Peyer's patch (tissue), 4 donors: ENCODE measurements at regions not wholly inside any gene's neighbourhood (a gene's known extent, or its start where the extent isn't known, plus 50 kb on each side); places are given as distances from the start of the nearest gene placed in this dataset.

Experiments used
- DNase-seq, 3 donors: peaks; one replicate each; pipeline ENCODE4 v3.0.0-alpha.2; 2017 to 2019
- H3K27ac ChIP-seq, 4 donors: fragments of 200-600 bp; sonication (generic); one replicate each; pipeline ENCODE4 v1.5.1; 2016 to 2019
- H3K27me3 ChIP-seq, 2 donors: fragments of 200-600 bp; sonication (generic); one replicate each; pipeline ENCODE4 v1.5.1; 2019
- H3K36me3 ChIP-seq, 3 donors: fragments of 200-600 bp; sonication (generic); one replicate each; pipeline ENCODE4 v1.5.1; 2016 to 2019
- H3K4me1 ChIP-seq, 4 donors: fragments of 200-600 bp; sonication (generic); one replicate each; pipeline ENCODE4 v1.5.1; 2016 to 2019
- H3K4me3 ChIP-seq, 4 donors: fragments of 200-600 bp; sonication (generic); 1 replicate in 3 of 4; 2 replicates in 1 of 4; pipeline ENCODE4 v1.5.1; 2016 to 2019; ENCODE audit warnings: mild to moderate bottlenecking in 1 of 4
- H3K9me3 ChIP-seq, 4 donors: fragments of 200-600 bp; sonication (generic); one replicate each; pipeline ENCODE4 v1.5.1; 2016 to 2019; ENCODE audit warnings: mild to moderate bottlenecking in 1 of 4
- CTCF ChIP-seq, 6 experiments: fragments of 450-650 bp in 4 of 6; fragments of 200-600 bp in 2 of 6; sonication (generic) in 1 of 6; IDR thresholded peaks; one replicate each; pipeline ENCODE4 v1.5.1; 2017 to 2019; ENCODE audit warnings: antibody characterized with exemption in 6 of 6, mild to moderate bottlenecking in 3 of 6, moderate library complexity in 1 of 6
- POLR2A ChIP-seq, 2 donors: fragments of 450-650 bp; IDR thresholded peaks; one replicate each; pipeline ENCODE4 v1.5.1; 2017; ENCODE audit warnings: antibody characterized with exemption in 2 of 2, mild to moderate bottlenecking in 2 of 2, moderate library complexity in 2 of 2

GRCh38 chr3:166669781-166670180 is 710.3 kb downstream of the ZBBX start:
- H3K4me3 ChIP-seq, result no peak overlapping the region
- H3K4me1 ChIP-seq, result no peaks in the 10 kb centered on the region
- TF ChIP-seq POLR2A (IDR thresholded peaks at IDR 0.05) (no peak), CTCF (IDR thresholded peaks at IDR 0.05) (no peak)
- no peak for DNase-seq
- H3K27ac ChIP-seq, result no peak overlapping the region
- no peaks in the 10 kb centered on the region for H3K9me3 ChIP-seq
- H3K36me3 ChIP-seq, result no peaks in the 10 kb centered on the region
- H3K27me3 ChIP-seq, result no peaks in the 10 kb centered on the region

DNA sequence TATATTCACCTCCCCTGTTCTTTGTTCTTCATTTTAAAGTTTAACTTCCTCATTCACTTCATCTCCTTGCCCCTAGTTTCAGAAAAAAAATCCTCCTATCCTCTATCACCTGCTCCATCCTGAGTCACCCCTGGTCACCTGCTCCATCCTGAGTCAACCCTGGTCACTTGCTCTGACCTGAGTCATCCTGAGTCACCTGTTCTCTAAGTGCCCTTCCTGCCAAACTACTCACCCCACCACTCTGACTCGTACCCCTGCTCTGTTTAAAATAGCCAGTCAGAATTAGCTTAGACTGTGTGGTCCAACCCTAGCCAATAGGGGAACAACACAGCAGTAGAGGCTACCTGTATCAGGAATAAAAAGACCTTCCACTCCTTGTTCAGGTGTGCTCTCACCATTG is 716.9 kb downstream of the ZBBX start:
- Histone ChIP-seq H3K4me1 (no peaks in the 10 kb centered on the region), H3K4me3 (no peak overlapping the region), H3K27ac (no peak overlapping the region), H3K27me3 (no peaks in the 10 kb centered on the region), H3K9me3 (no peaks in the 10 kb centered on the region), H3K36me3 (no peaks in the 10 kb centered on the region)
- DNase-seq, result no peak
- TF ChIP-seq CTCF (IDR thresholded peaks at IDR 0.05), result no peak

GRCh38 chr3:166661621-166662020 is 718.5 kb downstream of the ZBBX start:
- TF ChIP-seq POLR2A (IDR thresholded peaks at IDR 0.05) (no peak), CTCF (IDR thresholded peaks at IDR 0.05) (no peak)
- no peaks in the 10 kb centered on the region for H3K4me1 ChIP-seq

DNA sequence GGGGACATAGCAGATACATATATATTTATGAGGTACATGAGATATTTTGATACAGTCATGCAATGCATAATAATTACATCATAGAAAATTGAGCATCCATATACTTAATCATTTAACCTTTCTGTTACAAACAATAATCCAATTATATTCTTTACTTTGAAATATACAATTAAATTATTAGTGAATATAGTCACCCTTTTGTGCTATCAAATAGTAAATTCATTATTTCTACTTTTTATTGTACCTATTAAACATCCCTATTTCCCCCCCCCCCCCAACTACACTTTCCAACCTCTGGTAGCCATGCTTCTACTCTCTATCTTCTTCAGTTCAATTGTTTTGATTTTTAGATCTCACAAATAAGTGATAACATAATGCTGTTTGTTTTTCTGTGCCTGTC is 719.1 kb downstream of the ZBBX start:
- DNase-seq, result no peak
- H3K4me3 ChIP-seq, result no peak overlapping the region
- no peaks in the 10 kb centered on the region for H3K4me1 ChIP-seq
- no peaks in the 10 kb centered on the region for H3K36me3 ChIP-seq
- H3K27ac ChIP-seq, result no peak overlapping the region
- no peaks in the 10 kb centered on the region for H3K27me3 ChIP-seq
- H3K9me3 ChIP-seq, result no peaks in the 10 kb centered on the region
- TF ChIP-seq POLR2A (IDR thresholded peaks at IDR 0.05), result no peak
- no peak for TF ChIP-seq CTCF (IDR thresholded peaks at IDR 0.05)

More at GRCh38 chr3:166661621-166662020, 718.5 kb downstream of the ZBBX start:
- H3K27me3 ChIP-seq, result no peaks in the 10 kb centered on the region
- H3K27ac ChIP-seq, result no peak overlapping the region
- no peak overlapping the region for H3K4me3 ChIP-seq
- no peak for DNase-seq
- no peaks in the 10 kb centered on the region for H3K9me3 ChIP-seq
- H3K36me3 ChIP-seq, result no peaks in the 10 kb centered on the region

DNA sequence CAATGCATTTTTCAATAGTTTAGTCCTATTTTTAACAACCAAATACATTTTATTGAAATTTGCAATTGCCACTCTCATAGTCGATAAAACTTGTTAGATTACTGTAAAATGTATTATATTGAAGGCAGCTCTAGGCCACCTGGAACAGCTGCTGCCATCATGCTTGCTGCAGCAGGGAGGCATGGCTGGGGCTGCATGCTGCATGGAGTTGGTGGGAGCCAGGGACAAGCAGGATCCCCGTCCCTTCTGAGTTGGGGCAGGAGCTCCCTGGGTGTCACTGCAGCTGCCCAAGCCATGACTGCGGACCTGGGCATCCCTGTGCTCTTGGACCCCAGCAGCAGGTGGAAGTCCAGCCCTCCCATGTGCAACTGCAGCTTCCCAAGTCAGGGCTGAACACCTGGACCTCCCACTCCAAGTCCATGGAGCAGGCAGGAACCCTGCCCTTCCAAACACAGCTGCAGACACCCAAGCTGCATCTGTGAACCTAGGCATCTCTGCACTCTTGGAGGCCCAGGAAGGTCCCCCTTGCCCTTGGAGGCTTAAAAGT is 742.0 kb downstream of the ZBBX start:
- TF ChIP-seq CTCF (IDR thresholded peaks at IDR 0.05) (no peak), POLR2A (IDR thresholded peaks at IDR 0.05) (no peak)
- no peak for DNase-seq
- Histone ChIP-seq H3K27ac (no peak overlapping the region), H3K4me3 (no peak overlapping the region), H3K4me1 (no peaks in the 10 kb centered on the region), H3K36me3 (no peaks in the 10 kb centered on the region), H3K9me3 (no peaks in the 10 kb centered on the region), H3K27me3 (no peaks in the 10 kb centered on the region)
